ENCODE measurements at regions not wholly inside any gene's neighbourhood (a gene's known extent, or its start where the extent isn't known, plus 50 kb on each side); places are given as distances from the start of the nearest gene placed in this dataset.
"Not testable (repeated sequence)": the region's sequence is repeated elsewhere in the genome, so short reads cannot be mapped to it uniquely, and the experiment has no call there.

GRCh38 chr3:152151216-152151876 is 117.4 kb upstream of the MBNL1 start:
- no peak for DNase-seq (ENCODE audit: low read depth in 4 of 4, low spot score in 1 of 4)

DNA sequence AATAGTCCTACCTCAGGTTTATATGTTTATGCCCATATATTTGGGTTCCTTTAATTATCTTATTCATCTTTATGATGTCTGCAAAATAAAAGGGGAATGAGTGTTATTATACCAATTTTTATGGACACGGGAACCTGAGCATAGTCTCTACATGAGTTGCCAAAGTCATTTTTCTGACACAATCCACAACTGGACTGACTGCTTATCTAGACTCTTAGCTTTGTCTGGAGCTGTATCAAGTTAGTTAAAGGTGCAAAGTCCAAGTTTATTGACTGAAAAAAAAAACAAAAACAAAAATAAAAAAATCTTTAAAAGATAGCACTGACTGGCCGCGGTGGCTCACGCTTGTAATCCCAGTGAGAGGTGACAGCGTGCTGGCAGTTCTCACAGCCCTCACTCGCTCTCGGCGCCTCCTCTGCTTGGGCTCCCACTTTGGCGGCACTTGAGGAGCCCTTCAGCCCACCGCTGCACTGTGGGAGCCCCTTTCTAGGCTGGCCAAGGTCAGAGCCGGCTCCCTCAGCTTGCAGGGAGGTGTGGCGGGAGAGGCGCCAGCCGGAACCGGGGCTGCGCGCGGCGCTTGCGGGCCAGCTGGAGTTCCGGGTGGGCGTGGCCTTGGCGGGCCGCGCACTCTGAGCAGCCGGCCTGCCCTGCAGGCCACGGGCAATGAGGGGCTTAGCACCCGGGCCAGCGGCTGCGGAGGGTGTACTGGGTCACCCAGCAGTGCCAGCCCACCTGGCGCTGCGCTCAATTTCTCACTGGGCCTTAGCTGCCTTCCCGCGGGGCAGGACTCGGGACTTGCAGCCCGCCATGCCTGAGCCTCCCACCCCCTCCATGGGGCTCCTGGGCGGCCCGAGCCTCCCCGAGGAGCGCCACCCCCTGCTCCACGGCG is 116.6 kb upstream of the MBNL1 start:
- DNase-seq (ENCODE audit: low read depth in 4 of 4, low spot score in 1 of 4): not testable (repeated sequence)

GRCh38 chr3:152153115-152153514 is 115.6 kb upstream of the MBNL1 start:
- DNase-seq (ENCODE audit: low read depth in 4 of 4, low spot score in 1 of 4): not testable (repeated sequence)

GRCh38 chr3:152155246-152156020 is 113.3 kb upstream of the MBNL1 start:
- DNase-seq (ENCODE audit: low read depth in 4 of 4, low spot score in 1 of 4): no peak

DNA sequence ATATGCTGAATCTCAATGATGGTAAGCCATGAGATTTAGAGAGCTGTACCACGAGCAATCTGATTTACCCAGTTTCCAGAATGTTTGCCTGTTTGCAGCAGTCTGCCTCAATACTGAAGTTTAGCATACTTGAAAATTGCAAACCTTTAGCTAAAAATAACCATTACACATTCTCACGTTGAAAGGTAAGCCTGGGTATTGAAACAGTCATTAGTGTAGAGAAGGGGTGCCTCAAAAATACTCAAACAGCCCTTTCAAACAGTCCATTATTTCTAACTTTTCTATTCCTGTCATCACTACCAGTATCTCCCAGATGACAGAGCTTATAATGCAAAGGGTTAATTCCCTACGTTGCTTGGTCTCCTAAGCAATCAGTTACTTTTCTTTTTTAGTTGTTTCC is 111.8 kb upstream of the MBNL1 start:
- DNase-seq (ENCODE audit: low read depth in 4 of 4, low spot score in 1 of 4): no peak

GRCh38 chr3:152157337-152157736 is 111.4 kb upstream of the MBNL1 start:
- no peak for DNase-seq (ENCODE audit: low read depth in 4 of 4, low spot score in 1 of 4)

DNA sequence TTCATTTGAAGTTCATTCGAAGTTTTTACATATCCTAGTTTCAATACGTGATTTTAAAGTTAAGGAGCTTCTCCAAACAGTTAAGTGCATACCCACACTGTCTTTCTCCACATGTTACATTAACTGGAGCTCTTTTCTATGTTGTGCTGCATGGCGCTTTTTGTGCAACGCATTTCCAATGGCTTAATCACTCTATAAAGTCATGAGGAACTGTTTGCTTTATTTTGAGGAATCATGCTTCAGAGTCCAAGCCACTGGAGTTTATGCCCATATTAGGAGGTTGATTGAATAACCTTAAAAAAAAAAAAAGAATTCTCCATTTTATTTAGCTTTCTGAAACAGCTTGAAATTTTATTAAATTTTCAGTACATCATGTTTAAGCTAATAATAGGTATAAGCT is 109.4 kb upstream of the MBNL1 start:
- DNase-seq (ENCODE audit: low read depth in 4 of 4, low spot score in 1 of 4): no peak

- no peak for DNase-seq (ENCODE audit: low read depth in 4 of 4, low spot score in 1 of 4)
Measured at GRCh38 chr3:152160350-152161011, 108.2 kb upstream of the MBNL1 start.

DNA sequence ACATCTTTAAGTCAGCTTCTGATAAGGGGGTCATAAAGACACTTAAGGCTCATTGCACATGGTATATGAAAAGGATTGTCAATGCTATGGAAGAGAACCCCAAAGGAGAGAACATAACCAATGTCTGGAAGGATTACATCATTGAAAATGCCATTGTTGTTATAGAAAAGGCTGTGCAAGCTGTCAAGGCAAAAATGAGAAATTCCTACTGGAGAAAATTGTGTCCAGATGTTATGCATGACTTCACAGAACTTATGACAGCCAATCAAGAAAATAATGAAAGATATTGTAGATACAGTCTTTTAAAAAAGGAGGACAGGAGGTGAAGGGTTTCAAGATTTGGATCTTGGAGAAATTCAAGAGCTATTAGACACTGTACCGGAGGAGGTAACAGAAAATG is 96.3 kb upstream of the MBNL1 start:
- DNase-seq (ENCODE audit: low read depth in 4 of 4, low spot score in 1 of 4): no peak

GRCh38 chr3:152173627-152174026 is 95.1 kb upstream of the MBNL1 start:
- no peak for DNase-seq (ENCODE audit: low read depth in 4 of 4, low spot score in 1 of 4)

- no peak for DNase-seq (ENCODE audit: low read depth in 4 of 4, low spot score in 1 of 4)
Measured at GRCh38 chr3:152174876-152175527, 93.7 kb upstream of the MBNL1 start.

DNA sequence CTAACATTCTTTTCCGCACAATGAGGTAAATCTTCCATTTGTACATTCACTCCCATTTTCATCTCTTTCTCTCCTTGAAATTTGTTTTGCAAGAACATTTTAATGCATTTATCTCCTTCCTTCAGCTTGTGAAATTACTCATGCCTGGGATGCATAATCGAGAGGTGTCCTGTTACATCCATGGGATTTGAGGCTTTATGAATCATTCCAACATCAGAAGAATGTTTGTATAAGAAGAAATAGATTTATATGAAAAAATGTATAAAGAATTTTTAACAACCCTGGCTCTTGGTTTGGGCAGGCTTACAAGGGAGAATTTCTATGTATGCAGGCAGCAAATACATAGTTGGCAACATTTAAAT is 93.2 kb upstream of the MBNL1 start:
- DNase-seq (ENCODE audit: low read depth in 4 of 4, low spot score in 1 of 4): no peak

GRCh38 chr3:152176241-152176640 is 92.5 kb upstream of the MBNL1 start:
- DNase-seq (ENCODE audit: low read depth in 4 of 4, low spot score in 1 of 4): no peak

DNA sequence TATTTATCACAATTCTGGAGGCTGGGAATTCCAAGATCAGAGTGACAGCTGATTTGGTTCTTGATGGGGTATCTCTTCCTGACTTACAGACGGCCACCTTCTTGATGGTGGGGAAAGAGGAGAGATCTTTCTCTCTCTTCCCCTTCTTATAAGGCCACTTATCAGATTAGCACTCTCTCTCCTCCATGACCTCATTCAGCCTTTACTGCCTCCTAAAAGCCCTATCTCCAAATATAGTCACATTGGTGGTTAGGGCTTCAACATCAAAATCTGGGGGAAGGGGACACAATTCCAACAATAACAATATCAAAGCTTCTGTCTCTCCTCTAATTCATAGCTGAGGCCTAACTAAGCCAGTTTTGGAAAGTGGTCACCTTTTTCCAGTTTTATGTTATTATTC is 91.7 kb upstream of the MBNL1 start:
- DNase-seq (ENCODE audit: low read depth in 4 of 4, low spot score in 1 of 4): no peak

DNA sequence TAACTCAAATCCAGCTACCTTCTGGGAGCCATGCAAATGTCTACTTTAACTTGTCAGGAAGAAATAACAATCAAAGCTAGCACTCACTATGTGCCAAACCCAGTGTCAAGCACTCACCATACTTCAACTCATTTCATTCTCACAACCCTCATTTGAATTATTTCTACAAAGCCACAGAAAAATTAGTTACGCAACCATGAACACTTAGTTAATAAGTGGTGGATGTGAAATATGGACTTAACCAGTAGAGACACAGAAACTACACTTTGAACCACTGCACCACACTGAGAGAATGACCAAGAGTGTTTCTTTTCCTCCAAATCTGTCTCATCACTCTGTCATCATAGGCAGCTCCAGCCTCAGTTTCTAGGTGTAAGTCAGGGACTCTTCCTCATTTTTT is 91.0 kb upstream of the MBNL1 start:
- no peak for DNase-seq (ENCODE audit: low read depth in 4 of 4, low spot score in 1 of 4)

DNA sequence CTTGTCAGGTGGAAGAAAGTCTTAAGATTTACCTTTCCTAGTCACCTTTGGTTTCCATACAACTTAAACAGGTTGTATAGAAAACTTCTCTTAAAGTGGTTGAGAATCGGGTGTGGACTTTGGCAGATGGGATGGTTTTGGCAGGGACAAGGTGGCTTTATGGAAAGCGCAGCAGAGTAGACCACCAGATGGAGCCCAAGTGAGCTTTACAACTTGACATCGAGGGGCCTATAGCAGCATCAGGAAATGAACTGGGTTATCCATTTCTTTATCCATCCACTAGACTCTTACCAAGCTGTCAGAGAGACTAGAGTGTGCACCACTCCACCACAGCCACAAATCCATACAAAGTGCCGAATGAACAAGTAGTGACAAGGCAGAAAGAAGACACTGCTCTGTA is 85.3 kb upstream of the MBNL1 start:
- DNase-seq (ENCODE audit: low read depth in 4 of 4, low spot score in 1 of 4): no peak

- DNase-seq (ENCODE audit: low read depth in 4 of 4, low spot score in 1 of 4): no peak
Measured at GRCh38 chr3:152184971-152185686, 83.6 kb upstream of the MBNL1 start.

- no peak for DNase-seq (ENCODE audit: low read depth in 4 of 4, low spot score in 1 of 4)
Measured at GRCh38 chr3:152185891-152186630, 82.7 kb upstream of the MBNL1 start.

DNA sequence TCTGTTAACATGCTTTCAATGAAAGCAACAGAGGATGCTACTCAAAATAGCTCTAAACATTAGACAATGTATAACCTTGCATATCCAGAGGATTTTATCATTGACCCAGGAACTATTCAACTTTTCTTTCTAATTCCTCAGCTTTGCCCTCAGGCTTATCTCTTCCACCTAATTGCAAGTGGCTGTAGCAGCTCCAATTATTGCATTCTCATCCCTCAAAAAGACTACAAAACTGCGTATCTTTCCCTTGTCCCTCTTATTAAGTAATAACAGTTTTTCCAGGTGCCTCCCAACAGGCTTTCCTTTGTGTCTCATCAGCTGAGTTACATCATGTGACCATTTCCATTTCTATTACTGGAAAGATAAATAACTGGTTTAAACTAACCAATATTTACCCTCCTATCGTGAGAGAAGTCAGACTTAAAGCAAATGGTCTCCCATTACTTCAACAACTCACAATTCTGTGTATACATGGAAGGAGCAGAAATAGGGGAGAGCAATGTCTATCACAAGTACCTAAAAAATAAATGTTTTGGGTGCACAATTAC is 78.0 kb upstream of the MBNL1 start:
- no peak for DNase-seq (ENCODE audit: low read depth in 4 of 4, low spot score in 1 of 4)
